KMS-11 (cell line): ENCODE measurements at regions not wholly inside any gene's neighbourhood (a gene's known extent, or its start where the extent isn't known, plus 50 kb on each side); places are given as distances from the start of the nearest gene placed in this dataset.
A peak's percentile ranks its signal among the peaks of the same experiment; 100 is the strongest.
"Not testable (repeated sequence)": the region's sequence is repeated elsewhere in the genome, so short reads cannot be mapped to it uniquely, and the experiment has no call there.

Experiments used
- H2AFZ ChIP-seq: fragments of 200-600 bp; sonication (generic); 2 replicates; pipeline ENCODE4 v1.6.1; 2016; ENCODE audit warnings: antibody characterized with exemption, mixed run types, low read depth
- H3K27ac ChIP-seq: fragments of 200-600 bp; sonication (generic); 2 replicates; pipeline ENCODE4 v1.6.1; 2016; ENCODE audit warnings: mild to moderate bottlenecking, mixed run types
- H3K27me3 ChIP-seq: fragments of 200-600 bp; sonication (generic); 2 replicates; pipeline ENCODE4 v1.6.1; 2017; ENCODE audit warnings: mild to moderate bottlenecking, low read depth, mixed run types, moderate library complexity; ENCODE audit not compliant: insufficient read depth
- H3K36me3 ChIP-seq: fragments of 200-600 bp; sonication (generic); 2 replicates; pipeline ENCODE4 v1.6.1; 2017; ENCODE audit warnings: mild to moderate bottlenecking, mixed run types; ENCODE audit not compliant: insufficient read depth
- H3K4me1 ChIP-seq: fragments of 200-600 bp; sonication (generic); 2 replicates; pipeline ENCODE4 v1.6.1; 2016; ENCODE audit warnings: mild to moderate bottlenecking, low read depth, mixed run types; ENCODE audit not compliant: poor library complexity, severe bottlenecking
- H3K4me2 ChIP-seq: fragments of 200-600 bp; sonication (generic); 2 replicates; pipeline ENCODE4 v1.7.0; 2016; ENCODE audit warnings: mild to moderate bottlenecking, mixed run types
- H3K4me3 ChIP-seq: fragments of 200-600 bp; sonication (generic); IDR thresholded peaks from 2 replicates; pipeline ENCODE4 v1.6.1; 2017; ENCODE audit warnings: low read depth, low read length, mixed read lengths; ENCODE audit not compliant: insufficient read depth
- H3K79me2 ChIP-seq: fragments of 200-600 bp; sonication (generic); 2 replicates; pipeline ENCODE4 v1.6.1; 2016; ENCODE audit warnings: low read depth, mixed run types; ENCODE audit not compliant: insufficient read depth
- H3K9ac ChIP-seq: fragments of 200-600 bp; sonication (generic); 2 replicates; pipeline ENCODE4 v1.6.1; 2016; ENCODE audit warnings: mild to moderate bottlenecking, mixed run types
- H4K20me1 ChIP-seq: fragments of 200-600 bp; sonication (generic); 2 replicates; pipeline ENCODE4 v1.6.1; 2016; ENCODE audit warnings: mild to moderate bottlenecking, mixed run types; ENCODE audit not compliant: insufficient read depth
- TF ChIP-seq, protein P1 (sequence below): fragments of 200-600 bp; sonication (generic); conservative IDR thresholded peaks from 2 replicates; pipeline ENCODE4 v1.6.1; 2017; ENCODE audit warnings: low read depth, mild to moderate bottlenecking, antibody characterized with exemption, low read length, moderate library complexity, mixed read lengths

DNA sequence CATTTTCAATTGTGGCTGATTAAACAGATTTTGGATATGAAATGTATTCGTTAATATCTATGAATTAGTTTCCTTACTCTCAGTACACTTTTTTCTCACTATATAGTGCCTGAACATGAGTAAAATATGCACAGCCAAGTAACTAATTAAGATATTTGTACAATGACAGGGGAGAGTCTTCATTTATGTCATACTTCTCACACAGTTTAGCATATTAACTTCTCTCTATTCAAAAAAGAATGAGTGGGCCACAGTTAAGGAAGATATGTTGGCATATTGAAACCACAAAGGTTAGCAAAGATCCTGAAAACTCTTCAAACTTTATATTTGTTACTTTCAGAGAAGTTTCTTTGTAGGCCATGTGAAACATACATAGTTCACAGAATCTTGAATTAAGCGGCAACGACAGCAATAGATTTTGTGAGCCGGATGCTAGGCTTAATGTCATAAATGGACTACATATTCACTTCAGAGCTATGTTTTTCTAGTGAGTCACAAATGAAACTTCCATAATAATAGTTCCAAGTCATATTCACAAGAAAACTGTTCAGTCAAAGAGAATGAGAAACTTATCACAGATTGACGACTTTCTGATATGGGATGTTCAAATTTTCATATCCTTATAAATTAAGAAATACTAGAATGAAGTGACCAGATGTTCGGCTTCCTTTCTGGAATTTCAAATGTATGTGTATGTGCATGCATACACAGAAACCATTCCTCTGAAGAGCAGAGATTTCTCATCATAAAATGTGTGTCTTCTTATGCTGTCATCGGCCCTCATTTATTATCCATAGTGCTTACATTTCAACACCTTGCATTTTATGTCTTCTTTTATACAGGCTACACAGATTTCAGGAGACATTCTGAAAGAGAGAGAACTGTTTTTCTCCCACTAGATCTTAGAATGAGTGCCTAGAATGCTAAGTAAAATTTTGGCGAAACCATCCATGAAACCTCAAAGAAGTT, 584.0 kb downstream of the SATB2 start:
- H3K4me1 ChIP-seq = peaks cover 24% of the 10 kb centered on the region
- H3K36me3 ChIP-seq = no peaks in the 10 kb centered on the region
- no peaks in the 10 kb centered on the region for H3K27me3 ChIP-seq
- no peak overlapping the region for H3K9ac ChIP-seq
- no peaks in the 10 kb centered on the region for H3K79me2 ChIP-seq
- no peaks in the 10 kb centered on the region for H4K20me1 ChIP-seq
- TF ChIP-seq, protein P1, sequence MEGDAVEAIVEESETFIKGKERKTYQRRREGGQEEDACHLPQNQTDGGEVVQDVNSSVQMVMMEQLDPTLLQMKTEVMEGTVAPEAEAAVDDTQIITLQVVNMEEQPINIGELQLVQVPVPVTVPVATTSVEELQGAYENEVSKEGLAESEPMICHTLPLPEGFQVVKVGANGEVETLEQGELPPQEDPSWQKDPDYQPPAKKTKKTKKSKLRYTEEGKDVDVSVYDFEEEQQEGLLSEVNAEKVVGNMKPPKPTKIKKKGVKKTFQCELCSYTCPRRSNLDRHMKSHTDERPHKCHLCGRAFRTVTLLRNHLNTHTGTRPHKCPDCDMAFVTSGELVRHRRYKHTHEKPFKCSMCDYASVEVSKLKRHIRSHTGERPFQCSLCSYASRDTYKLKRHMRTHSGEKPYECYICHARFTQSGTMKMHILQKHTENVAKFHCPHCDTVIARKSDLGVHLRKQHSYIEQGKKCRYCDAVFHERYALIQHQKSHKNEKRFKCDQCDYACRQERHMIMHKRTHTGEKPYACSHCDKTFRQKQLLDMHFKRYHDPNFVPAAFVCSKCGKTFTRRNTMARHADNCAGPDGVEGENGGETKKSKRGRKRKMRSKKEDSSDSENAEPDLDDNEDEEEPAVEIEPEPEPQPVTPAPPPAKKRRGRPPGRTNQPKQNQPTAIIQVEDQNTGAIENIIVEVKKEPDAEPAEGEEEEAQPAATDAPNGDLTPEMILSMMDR = no peak
- no peak overlapping the region for H2AFZ ChIP-seq
- H3K27ac ChIP-seq = peak overlapping the region; percentile 1; the same call in 1 of the 2 replicates
- H3K4me2 ChIP-seq = peak overlapping the region; percentile 16
- H3K4me3 ChIP-seq = no peak overlapping the region

DNA sequence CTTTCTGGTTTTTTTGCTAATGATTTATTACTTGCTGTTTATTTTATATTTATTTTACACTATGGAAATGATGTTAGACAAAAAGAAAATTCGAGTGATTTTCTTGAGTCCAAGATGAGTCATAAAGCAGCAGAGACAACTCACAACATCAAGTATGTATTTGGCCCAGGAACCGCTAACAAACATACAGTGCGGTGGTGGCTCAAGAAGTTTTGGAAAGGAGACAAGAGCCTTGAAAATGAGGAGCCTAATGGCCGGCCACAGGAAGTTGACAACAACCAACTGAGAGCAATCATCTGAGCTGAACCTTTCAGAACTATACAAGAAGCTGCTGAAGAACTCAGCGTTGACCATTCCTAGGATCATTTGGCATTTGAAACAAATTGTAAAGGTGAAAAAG, 594.1 kb downstream of the SATB2 start:
- Histone ChIP-seq H3K79me2 (no peaks in the 10 kb centered on the region), H3K27ac (no peak overlapping the region), H3K27me3 (no peaks in the 10 kb centered on the region), H4K20me1 (no peaks in the 10 kb centered on the region), H3K4me1 (no peaks in the 10 kb centered on the region), H3K9ac (no peak overlapping the region), H2AFZ (no peak overlapping the region), H3K4me2 (no peak overlapping the region), H3K36me3 (no peaks in the 10 kb centered on the region), H3K4me3 (no peak overlapping the region)
- TF ChIP-seq, protein P1 = no peak

DNA sequence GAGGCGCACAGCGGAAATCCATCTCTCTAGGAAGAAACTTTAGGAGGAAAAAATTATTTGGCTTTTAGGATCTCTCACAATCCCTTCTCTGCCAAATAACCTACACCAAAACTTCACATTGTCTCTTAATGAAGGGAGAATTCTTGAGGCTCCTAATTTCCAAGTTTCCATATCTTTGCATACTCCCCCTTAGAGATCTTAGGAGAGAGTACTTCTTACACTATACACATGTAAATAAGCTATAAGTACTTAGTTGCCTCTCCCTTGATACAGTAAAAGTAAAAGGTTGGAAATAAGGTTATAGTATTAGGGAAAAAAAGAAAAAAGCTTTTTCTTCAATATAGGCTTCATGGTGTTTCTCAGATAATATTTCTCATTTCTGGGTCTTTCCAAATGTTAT, 596.7 kb downstream of the SATB2 start:
- Histone ChIP-seq H4K20me1 (no peaks in the 10 kb centered on the region), H3K4me2 (no peak overlapping the region), H3K27ac (no peak overlapping the region), H3K9ac (no peak overlapping the region), H3K79me2 (no peaks in the 10 kb centered on the region), H3K36me3 (no peaks in the 10 kb centered on the region), H3K4me1 (no peaks in the 10 kb centered on the region), H3K27me3 (no peaks in the 10 kb centered on the region), H2AFZ (no peak overlapping the region), H3K4me3 (no peak overlapping the region)
- TF ChIP-seq, protein P1 = no peak

DNA sequence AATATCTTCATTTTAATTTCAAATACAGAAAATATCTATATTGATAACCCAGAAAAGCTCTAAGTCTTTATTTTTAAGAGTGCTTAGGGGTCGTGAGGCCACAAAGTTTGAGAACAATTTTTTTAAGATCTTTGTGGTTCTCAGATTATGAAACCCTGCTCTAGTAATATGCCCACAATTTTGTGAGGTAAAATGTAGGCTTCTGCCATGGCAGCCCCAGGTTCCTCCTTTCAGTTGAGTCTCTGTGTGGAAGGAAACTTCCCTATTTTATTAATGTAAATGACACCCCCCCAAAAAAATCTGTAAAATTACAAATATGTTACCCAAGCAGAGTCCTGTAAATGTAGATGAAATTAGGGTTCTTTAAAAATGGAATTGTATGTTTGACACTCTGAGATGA, 600.5 kb downstream of the SATB2 start:
- TF ChIP-seq, protein P1 = no peak
- Histone ChIP-seq H3K79me2 (no peaks in the 10 kb centered on the region), H3K9ac (no peak overlapping the region), H4K20me1 (no peaks in the 10 kb centered on the region), H3K4me1 (no peaks in the 10 kb centered on the region), H3K4me2 (no peak overlapping the region), H3K36me3 (no peaks in the 10 kb centered on the region), H3K27ac (no peak overlapping the region), H3K27me3 (no peaks in the 10 kb centered on the region), H2AFZ (no peak overlapping the region), H3K4me3 (no peak overlapping the region)

DNA sequence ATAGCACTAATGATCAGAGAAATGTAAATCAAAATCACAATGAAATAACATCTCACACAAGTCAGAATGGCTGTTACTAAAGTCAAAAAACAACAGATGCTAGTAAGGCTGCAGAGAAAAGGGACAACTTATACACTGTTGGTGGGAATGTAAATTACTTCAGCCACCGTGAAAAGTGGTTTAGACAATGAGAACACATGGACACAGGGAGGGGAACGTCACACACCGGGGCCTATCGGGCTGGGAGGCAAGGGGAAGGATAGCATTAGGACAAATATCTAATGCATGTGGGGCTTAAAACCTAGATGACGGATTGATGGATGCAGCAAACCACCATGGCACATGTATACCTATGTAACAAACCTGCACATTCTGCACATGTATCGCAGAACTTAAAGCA, 602.0 kb downstream of the SATB2 start:
- not testable (repeated sequence) for H3K79me2 ChIP-seq, H3K4me3 ChIP-seq, H2AFZ ChIP-seq, H3K36me3 ChIP-seq, H4K20me1 ChIP-seq, H3K27ac ChIP-seq, H3K4me2 ChIP-seq, H3K27me3 ChIP-seq, H3K9ac ChIP-seq, H3K4me1 ChIP-seq
